DMS53 treated with DMSO at 0.1 percent for 48 hours (cell line): ENCODE measurements at regions not wholly inside any gene's neighbourhood (a gene's known extent, or its start where the extent isn't known, plus 50 kb on each side); places are given as distances from the start of the nearest gene placed in this dataset.
A peak's percentile ranks its signal among the peaks of the same experiment; 100 is the strongest.

Source experiments
- DNase-seq: peaks from one replicate; lab custom pipeline; 2025; ENCODE audit not compliant: unreplicated experiment; lab: John Stamatoyannopoulos, UW

DNA sequence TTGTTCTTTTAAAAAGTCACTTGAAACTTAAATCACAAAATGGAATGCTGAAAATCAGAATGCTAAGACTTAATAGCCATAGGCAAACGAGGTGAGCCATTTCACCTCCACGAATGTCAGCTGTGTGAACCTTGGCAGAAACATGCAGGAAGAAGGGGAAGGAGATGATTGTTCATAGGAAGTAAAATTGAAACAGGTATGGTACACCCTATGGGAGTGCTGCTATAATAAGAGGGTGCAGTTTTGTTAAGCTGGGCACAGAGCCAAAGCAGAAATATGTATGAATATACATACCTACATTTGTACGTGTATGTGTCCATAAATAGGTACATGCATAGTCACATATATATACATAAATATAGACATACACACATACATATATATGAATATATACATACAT lies 51.0 kb upstream of the SPINK5 start:
- DNase-seq: no peak

- peak; percentile 20 for DNase-seq
Observed at GRCh38 chr5:148011398-148012137, 52.2 kb upstream of the SPINK5 start.

- no peak for DNase-seq
Observed at GRCh38 chr5:148005788-148006520, 57.8 kb upstream of the SPINK5 start.

DNA sequence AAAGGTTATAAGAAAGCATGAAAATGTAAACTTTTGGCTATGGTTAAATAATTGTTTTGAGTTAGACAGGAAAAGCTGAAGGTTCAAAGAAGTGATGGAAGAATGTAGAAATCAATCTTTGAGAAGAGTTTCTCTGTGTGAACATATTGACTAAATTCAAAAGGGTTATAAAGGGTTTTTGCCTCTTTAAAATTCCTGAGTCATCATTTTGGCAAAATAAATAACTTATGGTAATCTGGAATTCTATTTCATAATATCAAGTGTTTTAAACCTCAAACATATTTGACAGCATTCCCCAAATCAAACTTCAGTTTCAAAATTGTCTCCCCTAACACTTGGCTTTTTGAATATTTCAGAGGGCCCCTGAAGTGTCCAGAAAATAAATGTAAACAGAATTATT lies 60.6 kb upstream of the SPINK5 start:
- DNase-seq: no peak

GRCh38 chr5:148002451-148002850 lies 61.3 kb upstream of the SPINK5 start:
- DNase-seq: no peak

DNA sequence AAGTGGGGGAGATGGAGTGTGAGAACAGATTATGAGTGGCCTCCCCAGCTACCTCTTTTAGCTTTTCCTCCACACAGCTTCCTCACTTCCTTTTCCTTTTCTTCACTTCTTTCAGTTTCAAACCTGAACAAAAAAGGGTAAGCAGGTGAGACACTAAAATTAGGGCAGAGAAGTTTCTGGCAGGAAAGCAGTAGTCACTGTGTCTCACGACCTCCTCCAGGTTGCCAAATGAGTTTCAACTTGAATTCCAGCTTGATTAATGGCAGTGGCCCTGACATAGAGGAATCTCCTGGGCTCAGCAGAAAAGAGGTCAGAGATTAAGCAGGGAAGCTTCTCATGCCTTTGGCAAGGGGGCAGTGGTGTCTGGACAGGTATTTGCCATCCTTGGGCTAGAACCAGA lies 63.7 kb upstream of the SPINK5 start:
- DNase-seq: no peak

DNA sequence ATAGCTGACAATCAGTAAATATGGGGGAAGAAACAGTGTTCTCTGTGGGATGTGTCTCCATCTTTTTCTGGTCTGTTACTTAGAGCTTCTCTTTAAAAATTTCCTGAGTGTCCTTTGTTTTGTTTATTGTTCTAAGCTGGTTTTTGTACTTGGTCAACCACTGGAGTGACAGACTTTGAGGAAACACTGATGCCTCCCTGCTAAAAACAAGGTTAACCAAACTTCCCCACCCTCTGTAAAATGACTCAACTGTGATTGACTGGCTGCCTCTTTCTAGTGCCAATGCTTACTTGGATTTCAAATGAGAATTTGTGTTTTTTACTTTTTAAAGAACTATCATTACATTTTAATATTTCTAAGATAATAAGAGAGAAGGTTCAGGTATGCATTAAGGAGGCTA lies 65.1 kb upstream of the SPINK5 start:
- DNase-seq: no peak

GRCh38 chr5:147997486-147997885 lies 66.3 kb upstream of the SPINK5 start:
- no peak for DNase-seq

DNA sequence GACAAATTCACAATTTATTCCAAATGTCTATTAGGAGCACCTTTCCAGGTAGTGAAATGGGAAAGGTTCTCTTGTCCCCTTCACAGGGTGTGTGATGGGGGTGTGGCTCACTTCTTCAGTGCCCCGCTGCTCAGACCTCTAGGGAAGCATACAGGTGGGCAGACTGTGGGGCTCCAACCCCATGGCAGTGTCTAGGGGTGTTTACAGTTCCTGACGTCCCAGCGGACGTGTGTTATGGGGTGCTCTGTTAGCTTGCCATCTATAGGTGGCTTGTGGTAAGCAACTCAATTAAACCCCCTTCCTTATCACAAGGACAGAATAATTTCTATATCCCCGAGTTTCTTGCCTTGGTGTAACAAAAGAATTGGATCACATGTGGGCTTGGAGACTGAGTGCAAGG lies 67.4 kb upstream of the SPINK5 start:
- no peak for DNase-seq

- DNase-seq: no peak
Observed at GRCh38 chr5:147995846-147996245, 67.9 kb upstream of the SPINK5 start.

DNA sequence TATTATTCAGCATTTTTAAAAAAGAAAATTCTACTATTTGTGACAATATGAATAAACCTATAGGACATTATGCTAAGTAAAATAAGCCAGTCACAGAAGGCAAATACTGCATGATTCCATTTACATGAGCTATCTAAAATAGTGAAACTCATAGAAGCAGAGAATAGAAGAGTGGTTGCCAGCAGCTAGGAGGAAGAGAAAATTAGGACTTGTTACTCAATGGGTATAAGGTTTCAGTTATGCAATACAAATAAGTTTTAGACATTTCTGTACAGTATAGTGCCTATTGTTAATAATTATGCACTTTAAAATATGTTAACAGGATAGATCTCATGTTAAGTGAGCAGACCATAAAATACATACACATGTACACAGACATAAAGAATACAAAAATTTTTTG lies 73.8 kb upstream of the SPINK5 start:
- DNase-seq: no peak

- DNase-seq: no peak
Observed at GRCh38 chr5:147989239-147989638, 74.5 kb upstream of the SPINK5 start.

- no peak for DNase-seq
Observed at GRCh38 chr5:147986134-147986757, 77.5 kb upstream of the SPINK5 start.

GRCh38 chr5:147985608-147986007 lies 78.2 kb upstream of the SPINK5 start:
- no peak for DNase-seq

DNA sequence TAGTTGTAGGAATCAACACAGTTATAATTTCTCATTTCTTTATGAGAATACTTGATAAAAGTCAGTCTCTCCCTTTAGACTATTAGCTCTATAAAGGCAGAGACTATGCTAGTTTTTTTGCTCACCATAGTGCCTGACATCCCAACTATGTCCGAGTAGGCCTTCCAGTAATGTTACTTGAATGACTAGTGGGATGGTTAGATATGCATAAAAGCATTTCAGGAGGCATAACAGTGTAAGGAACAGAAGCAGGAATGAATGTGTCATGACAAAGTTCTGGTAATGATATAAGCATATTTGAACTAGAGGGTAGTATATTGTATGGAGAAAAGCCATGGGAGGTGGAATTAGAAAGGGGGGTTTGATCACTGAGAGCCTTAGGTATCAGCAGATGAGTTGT lies 77.4 kb upstream of the C5orf46 start:
- no peak for DNase-seq

GRCh38 chr5:147981074-147981473 lies 74.7 kb upstream of the C5orf46 start:
- no peak for DNase-seq

DNA sequence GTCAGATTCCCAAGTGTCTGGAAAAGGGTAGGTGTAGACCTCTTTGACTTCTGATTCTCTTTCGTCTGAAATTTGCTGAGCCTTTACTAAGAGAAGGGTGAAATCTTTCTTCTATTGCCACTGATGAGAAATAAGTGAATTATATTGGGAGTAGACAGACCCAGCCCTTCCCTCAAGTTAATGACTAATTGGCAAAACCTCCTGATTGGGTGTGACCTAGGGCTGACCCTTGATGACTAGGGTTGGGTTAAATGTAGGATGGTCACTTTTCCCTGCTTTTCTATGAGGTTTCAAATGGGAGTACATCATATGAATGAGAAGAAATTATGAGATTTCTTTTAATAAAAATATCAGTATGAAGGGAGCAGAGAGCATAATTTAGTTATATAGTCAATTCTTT lies 73.4 kb upstream of the C5orf46 start:
- DNase-seq: no peak

DNA sequence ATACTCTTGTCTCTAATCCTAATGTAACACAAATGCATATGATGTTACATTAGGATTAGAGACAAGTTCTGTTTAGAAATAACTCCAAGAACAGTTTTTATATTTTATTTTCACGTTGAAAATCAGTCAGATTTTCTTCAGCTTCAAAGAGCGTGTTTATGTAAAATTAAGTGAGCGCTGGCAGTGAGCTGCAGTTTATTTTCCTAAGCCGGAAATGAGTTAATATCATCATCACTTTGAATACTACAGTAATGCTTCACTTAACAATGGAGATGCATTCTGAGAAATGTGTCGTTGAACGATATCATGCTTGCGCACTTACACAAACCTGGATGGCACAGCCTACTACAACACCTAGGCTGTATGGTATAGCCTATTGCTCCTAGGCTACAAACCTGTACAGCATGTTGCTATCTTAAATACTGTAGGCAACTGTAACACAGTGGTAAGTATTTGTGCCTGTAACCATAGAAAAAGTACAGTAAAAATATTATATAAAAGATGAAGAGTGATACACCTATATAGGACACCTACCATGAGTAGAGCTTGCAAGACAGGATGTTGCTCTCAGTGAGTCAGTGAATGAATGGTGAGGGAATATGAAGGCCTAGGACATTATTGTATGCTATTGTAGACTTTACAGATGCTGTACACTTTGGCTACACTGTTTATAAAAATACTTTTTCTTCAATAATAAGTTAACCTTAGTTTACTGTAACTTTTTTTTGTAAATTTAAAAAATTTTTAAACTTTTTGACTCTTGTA lies 65.9 kb upstream of the C5orf46 start:
- DNase-seq: peak; percentile 28

DNA sequence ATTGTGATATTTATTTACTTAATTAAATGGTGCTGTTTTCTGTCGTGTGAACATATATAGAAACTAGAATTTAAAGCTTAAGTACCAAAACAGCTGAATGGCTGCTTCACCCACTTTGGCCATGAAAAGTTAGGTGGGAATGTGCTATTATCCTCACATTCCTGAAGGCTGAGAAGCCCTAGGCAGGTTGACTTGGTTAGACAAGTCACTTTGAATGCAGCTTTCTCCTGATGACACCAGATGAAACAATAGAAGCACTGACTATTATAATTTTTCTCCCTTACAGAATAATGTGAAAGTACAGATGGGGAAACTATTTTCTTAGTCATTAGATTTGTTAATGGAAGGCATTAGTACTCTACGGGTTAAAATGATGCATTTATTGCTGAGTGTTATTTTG lies 65.1 kb upstream of the C5orf46 start:
- DNase-seq: no peak

GRCh38 chr5:147968855-147969254 lies 62.5 kb upstream of the C5orf46 start:
- DNase-seq: no peak

DNA sequence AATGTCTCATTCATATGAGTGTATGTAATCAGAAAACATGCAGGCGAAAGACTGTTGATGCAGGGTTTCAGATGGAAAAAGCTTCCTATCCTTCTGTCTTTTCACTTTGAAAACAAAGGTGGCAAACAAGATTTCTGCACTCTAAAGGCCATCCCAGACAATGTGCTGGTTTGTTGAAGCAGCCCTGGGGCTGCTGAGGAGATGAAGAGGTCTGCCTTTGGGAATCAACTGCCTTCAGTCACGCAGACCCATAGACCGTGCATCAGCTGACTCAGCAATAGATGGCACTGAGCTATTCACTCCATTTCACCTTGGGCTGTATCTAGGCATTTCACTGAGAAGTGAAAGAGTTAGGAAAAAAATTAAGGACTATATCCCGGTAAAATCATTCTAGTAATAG lies 60.5 kb upstream of the C5orf46 start:
- DNase-seq: no peak

DNA sequence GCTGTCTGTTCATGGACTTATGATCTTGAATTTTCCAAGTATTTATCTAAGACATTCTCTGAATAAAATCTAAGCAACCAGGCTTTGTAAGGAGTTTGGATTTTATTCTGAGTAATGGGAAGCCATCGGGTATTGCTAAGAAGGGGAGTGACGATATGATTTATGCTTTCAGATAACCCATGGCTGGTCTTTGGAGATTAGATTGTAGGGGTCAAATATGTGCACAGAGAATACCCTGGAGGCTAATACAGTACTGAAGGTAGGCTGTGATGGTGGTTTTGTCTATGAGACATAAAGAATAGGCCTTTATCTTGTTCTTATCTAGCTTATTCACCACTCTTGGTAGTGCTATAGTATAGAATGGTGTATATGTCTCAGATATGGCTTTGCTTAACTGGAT lies 60.0 kb upstream of the C5orf46 start:
- no peak for DNase-seq
